ENCODE measurements at regions not wholly inside any gene's neighbourhood (a gene's known extent, or its start where the extent isn't known, plus 50 kb on each side); places are given as distances from the start of the nearest gene placed in this dataset.
"Not testable (repeated sequence)": the region's sequence is repeated elsewhere in the genome, so short reads cannot be mapped to it uniquely, and the experiment has no call there.

DNA sequence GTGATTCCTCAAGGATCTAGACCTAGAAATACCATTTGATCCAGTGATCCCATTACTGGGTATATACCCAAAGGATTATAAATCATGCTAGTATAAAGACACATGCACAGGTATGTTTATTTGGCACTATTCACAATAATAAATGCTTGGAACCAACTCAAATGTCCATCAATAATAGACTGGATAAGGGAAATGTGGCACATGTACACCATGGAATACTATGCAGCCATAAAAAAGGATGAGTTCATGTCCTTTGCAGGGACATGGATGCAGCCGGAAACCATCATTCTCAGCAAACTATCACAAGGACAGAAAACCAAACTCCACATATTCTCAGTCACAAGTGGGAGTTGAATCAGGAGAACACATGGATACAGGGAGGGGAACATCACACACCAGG is 183.8 kb upstream of the ETV3 start:
- DNase-seq (ENCODE audit: low read depth), result not testable (repeated sequence)

GRCh38 chr1:157319567-157319966 is 181.4 kb upstream of the ETV3 start:
- no peak for DNase-seq (ENCODE audit: low read depth)

GRCh38 chr1:157317229-157317628 is 179.0 kb upstream of the ETV3 start:
- DNase-seq (ENCODE audit: low read depth), result not testable (repeated sequence)

DNA sequence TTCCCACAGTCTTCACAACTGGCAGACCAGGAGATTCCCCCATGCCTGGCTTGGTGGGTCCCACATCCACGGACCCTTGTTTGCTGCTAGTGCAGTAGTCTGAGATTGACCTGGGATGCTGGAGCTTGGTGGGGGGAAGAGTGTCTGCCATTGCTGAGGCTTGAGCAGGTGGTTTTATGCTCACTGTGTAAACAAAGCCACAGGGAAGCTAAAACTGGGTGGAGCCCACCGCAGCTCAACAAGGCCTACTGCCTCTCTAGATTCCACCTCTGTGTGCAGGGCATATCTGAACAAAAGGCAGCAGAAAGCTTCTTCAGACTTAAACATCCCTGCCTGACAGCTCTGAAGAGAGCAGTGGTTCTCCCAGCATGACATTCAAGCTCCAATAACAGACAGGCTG is 177.3 kb upstream of the ETV3 start:
- DNase-seq (ENCODE audit: low read depth), result no peak

DNA sequence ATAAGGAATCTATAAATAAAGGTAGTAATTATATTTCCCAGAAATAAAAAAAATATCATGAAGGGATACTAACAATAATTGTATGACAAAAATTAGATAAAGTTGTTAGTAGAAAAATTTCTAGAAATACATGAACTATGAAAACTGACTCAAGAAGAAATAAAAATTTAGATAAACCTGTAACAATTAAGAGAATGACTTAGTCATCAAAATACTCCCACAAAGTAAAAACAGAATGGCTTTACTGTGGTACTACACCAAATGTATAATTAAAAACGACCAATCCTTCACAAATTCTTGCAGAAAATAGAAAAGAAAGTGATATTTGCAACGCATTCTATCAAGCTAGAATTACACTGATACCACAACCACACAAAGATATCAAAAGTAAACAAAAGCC is 176.2 kb upstream of the ETV3 start:
- DNase-seq (ENCODE audit: low read depth), result no peak

DNA sequence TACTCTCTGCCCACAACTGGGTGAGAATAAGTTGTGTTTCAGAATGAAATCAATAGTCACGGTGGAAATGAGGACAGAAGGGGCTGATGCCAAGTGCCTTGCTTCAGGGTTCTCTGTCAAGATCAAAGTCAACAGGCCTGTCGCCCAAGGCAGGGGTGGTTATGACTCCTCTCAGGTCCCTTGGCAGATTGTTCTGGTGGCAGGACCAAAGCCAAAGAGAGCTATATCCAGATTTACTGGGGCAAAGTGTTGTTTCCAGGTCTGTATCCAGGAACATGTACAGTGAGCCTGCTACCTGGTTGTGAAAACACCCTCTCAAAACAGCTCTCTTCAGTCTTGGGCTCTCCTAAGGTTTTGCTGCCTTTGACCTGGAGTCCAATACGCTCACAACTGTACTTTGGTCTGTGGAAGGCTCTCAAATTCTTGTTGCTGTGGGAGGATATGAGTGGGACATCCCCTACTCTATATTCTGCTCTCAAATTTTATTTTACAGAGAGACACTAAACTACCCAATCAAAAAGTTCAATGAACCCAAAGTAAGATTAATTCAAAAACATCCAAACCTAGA is 175.1 kb upstream of the ETV3 start:
- no peak for DNase-seq (ENCODE audit: low read depth)

GRCh38 chr1:157312082-157312812 is 174.1 kb upstream of the ETV3 start:
- no peak for DNase-seq (ENCODE audit: low read depth)

DNA sequence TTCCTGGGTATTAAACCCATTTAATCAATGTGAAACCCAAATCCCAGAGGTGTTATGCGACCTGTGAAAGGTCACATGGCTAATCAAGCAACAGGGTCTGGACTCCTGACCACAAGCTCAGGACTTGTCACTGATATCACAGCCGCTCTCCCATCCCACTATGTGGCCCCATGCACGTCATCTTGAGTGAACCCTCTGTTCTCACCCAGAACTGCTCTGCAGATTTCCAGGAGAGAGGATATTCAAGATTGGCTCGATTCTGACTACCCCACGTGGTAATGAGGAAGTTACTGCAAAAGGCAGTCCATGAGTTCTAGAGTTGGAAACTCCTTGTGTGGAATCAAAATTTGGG is 173.5 kb upstream of the ETV3 start:
- no peak for DNase-seq (ENCODE audit: low read depth)

DNA sequence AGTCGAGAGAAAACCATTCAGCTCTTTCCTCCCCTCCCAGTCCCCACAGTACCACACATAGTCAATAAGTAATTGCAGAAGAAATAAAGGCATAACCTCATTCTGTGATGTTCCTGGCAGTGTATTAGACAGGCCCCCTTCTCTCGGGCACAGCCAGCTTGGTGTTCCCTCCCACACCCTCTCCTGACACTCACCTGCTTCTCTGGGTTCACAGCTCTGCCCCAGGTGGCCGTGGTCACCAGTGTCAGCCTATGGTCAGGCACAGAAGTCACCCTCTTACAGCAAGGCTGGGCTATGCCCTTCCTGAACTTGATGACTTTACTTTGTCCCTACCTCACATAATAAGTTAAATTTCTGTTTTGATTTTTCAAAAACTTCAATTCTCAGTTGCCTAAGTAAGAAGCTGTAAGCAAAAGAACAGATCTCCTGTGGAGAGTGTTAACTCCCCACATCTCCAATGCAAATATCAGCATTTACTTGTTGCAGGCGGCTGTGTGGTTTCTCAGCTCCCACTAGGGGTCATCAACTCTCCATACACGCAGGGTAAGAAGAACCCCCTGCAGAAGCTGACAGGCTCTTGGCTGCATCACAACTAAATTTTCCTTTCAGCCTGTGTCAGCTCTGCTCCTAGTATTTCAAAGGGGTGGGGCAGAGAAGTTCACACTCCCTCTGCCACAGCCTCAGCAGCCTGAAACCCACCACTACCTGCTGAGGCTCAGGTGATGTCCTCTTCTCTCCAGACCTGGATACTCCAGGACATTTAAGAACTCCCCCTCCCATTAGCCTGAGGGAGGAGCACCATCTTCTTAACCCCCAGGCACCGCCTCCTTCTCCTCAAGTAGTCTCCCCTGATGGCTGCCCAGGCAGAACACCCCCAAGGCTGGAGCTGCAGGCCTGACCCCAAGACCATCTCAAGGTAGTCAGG is 172.9 kb upstream of the ETV3 start:
- not testable (repeated sequence) for DNase-seq (ENCODE audit: low read depth)

- no peak for DNase-seq (ENCODE audit: low read depth)
These were observed 172.2 kb upstream of the ETV3 start for GRCh38 chr1:157310401-157310800.

DNA sequence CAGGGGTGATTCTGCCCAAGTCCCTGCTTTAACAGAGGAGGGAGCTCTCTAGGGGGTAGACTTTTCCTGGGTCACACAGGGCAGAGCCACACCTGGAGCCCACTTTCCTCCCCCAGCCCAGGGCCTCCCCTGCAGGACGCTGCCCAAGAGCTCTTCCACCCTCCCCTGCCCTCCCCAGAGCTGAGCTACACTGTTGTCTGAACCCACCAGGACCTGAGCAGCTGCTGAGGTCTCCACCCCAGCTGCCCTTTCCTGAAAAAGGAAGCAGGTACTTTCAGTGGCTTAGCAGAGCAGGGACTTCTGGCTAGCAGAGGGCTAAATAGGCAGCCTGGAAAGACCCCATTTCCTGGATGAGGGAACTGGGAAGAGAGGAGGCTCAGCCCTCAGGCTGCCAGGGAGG is 169.3 kb upstream of the ETV3 start:
- no peak for DNase-seq (ENCODE audit: low read depth)

DNA sequence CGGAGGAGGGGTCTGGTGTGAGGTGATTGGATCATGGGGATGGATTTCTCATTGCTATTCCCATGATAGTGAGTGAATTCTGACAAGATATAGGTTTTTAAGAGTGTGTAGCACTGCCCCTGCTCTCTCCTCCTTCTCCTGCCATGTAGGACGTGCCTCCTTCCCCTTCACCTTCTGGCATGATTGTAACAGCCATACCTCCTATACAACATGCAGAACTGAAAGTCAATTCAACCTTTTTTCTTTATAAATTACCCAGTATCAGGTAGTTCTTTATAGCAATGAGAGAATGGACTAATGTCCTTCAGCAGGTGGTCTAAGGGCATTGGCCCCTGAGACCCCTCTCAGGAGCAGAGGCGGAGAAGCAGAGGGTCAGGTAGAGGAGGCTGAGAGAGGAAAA is 168.7 kb upstream of the ETV3 start:
- DNase-seq (ENCODE audit: low read depth), result no peak

DNA sequence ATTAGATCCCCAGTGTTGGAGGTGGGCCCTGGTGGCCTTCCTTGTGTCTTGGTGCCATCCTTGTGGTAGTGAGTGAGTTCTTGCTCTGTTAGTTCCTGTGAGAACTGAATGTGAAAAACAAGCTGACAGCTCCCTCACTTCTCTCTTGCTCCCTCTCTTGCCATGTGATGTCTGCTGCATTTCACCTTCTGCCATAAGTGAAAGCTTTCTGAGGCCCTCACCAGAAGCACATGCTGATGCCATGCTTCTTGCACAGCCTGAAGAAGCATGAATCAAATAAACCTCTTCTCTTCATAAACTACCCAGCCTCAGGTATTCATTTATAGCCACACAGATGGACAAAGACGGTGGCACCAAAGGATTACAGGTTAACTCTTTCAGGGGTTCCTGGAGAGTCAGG is 166.1 kb upstream of the ETV3 start:
- DNase-seq (ENCODE audit: low read depth), result no peak

GRCh38 chr1:157302724-157303123 is 164.5 kb upstream of the ETV3 start:
- DNase-seq (ENCODE audit: low read depth), result no peak

DNA sequence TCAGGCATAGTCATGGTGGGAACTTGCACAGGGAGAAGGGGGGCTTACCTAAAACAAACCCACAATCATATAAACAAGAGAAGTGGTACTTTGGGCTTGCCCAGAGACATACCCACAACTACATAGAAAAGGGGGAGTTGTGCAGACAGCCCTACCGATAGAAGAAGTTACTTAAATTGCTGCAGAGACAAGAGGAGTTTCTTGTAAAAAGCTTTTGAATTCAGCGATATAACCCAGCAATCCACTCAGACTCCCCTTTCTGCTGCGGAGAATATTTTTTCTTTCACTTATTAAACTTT is 164.0 kb upstream of the ETV3 start:
- DNase-seq (ENCODE audit: low read depth), result no peak

- no peak for DNase-seq (ENCODE audit: low read depth)
These were observed 163.4 kb upstream of the ETV3 start for GRCh38 chr1:157301477-157302198.

GRCh38 chr1:157294387-157295145 is 156.4 kb upstream of the ETV3 start:
- not testable (repeated sequence) for DNase-seq (ENCODE audit: low read depth)

DNA sequence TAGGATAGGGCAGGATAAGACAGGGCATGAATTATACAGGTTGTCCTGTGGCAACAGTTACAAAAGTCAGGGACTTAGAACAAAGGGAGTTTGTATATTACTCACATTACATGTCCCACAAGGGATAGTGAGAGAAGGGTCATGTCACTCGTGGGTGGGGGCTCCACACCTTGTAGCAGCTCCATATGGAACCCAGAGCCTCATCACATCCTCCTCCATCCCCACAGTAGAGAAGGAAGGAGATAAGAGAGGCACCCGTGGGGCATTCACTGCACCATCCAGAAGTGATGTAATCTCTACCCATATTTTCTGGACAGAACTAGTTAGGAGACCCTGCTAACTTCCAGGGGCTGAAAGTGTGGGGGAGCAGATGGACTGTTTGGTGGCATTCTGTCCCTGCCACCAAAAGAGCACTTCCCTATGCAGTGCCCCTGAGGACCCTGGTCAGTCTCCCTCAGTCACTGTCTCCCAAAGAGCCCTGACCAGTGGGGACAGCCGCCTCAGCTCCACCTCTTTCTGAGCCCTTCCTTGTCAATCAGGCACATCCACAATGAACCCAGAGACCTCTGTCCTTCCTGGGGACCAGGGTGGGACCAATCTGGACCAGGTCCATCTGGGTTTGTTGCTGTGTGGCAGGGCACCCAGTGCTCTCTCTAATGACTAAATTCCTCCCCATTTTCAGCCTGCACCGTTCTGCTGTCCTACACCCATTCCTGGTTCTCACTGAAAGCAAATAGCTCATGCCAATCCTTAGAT is 154.8 kb upstream of the ETV3 start:
- DNase-seq (ENCODE audit: low read depth), result no peak

DNA sequence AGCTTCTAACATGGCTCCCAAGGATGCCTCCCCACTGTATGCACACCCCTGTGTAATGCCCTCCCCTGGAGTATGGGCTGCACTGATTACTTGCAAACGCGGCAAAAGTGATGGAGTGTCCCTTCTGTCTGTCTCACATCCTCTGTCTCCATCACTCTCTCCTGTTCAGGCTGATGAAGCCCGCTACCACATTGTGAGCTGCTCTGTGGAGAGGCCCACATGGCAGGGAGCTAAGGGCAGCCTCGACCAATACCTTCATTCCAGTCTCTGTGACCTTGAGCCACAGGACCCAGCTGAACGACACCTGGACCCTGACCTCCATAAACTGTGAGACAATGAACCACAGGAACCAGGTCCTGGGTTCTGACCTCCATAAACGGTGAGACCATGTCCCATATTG is 154.1 kb upstream of the ETV3 start:
- no peak for DNase-seq (ENCODE audit: low read depth)

- DNase-seq (ENCODE audit: low read depth), result no peak
These were observed 152.9 kb upstream of the ETV3 start for GRCh38 chr1:157291083-157291482.

DNA sequence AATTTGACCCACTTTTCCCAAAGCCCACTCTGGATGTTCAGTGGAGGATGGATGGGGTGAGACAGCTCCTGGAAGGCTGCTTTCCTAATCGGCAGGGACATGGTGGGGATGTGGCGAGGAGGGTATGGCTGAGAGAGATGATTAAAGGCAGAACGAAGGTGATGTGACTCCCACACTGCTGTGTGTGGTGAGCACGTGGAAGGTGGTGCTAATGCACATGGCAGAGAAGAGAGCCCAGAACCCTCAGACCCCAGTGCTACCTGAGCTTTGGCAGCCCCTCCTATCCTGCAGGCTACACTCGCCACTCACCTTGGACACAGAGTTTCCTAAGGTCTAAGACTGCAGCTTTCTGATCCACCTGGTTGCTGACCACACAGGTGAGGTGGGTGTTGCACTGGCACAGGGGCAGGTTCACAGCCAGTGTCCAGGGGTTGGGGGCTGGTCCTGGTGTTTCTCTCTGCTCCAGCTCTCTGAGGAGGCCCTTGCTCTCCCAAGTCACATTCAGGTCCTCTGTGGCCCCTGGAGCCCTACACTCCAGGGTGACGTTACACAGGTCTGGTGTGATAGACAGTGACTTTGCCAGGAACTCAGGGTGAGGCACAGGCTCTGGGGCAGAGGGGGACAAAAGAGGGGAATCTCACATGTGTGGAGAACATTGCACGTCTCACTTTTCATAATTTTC is 151.4 kb upstream of the ETV3 start:
- no peak for DNase-seq (ENCODE audit: low read depth)
